Activated naive CD4-positive, alpha-beta T cell treated with anti-CD3 and anti-CD28 coated beads for 36 hours (primary cell): ENCODE measurements at regions not wholly inside any gene's neighbourhood (a gene's known extent, or its start where the extent isn't known, plus 50 kb on each side); places are given as distances from the start of the nearest gene placed in this dataset.

Source experiments
- CTCF ChIA-PET: fragments of 350-600 bp; sonication (Branson Sonifier 250); formaldehyde crosslinking; loops from one replicate; lab custom pipeline; 2021; ENCODE audit warnings: antibody characterized with exemption; lab: Charles Lee
- DNase-seq: peaks from one replicate; pipeline ENCODE4 v3.0.0-alpha.2; 2020
- H3K27ac Mint-ChIP-seq: one replicate; pipeline ENCODE4 v1.8.0; 2021; ENCODE audit warnings: mild to moderate bottlenecking, mixed read lengths
- H3K27me3 Mint-ChIP-seq: one replicate; pipeline ENCODE4 v1.8.0; 2021; ENCODE audit warnings: low read depth, mixed read lengths
- H3K36me3 Mint-ChIP-seq: one replicate; pipeline ENCODE4 v1.8.0; 2021; ENCODE audit warnings: low read depth, mixed read lengths
- H3K4me1 Mint-ChIP-seq: one replicate; pipeline ENCODE4 v1.8.0; 2021; ENCODE audit warnings: low read depth, mixed read lengths
- H3K4me3 Mint-ChIP-seq: one replicate; pipeline ENCODE4 v1.8.0; 2021; ENCODE audit warnings: mild to moderate bottlenecking, moderate library complexity, mixed read lengths
- H3K9me3 Mint-ChIP-seq: one replicate; pipeline ENCODE4 v1.8.0; 2021; ENCODE audit warnings: mixed read lengths
- intact Hi-C: fragments of 100-400 bp; cut with micrococcal nuclease; formaldehyde crosslinking; loops from one replicate; pipeline ENCODE4 v1.15.1; 2023

- intact Hi-C loops, result no loop called here
- no peak overlapping the region for H3K4me3 Mint-ChIP-seq
- H3K27me3 Mint-ChIP-seq, result no peaks in the 10 kb centered on the region
- CTCF ChIA-PET, result no interaction called here
- DNase-seq, result no peak
- H3K9me3 Mint-ChIP-seq, result no peaks in the 10 kb centered on the region
- no peak overlapping the region for H3K27ac Mint-ChIP-seq
- no peaks in the 10 kb centered on the region for H3K36me3 Mint-ChIP-seq
- no peaks in the 10 kb centered on the region for H3K4me1 Mint-ChIP-seq
Measured at GRCh38 chr5:93130624-93131490, 450.2 kb downstream of the NR2F1-AS1 start.

GRCh38 chr5:93126634-93127033 lies 454.4 kb downstream of the NR2F1-AS1 start:
- H3K27me3 Mint-ChIP-seq, result no peaks in the 10 kb centered on the region
- no peak overlapping the region for H3K4me3 Mint-ChIP-seq
- H3K4me1 Mint-ChIP-seq, result no peaks in the 10 kb centered on the region
- intact Hi-C loops, result no loop called here
- CTCF ChIA-PET, result interaction anchor here (0.6 kb wide), 1 partner anchor 10 kb away, joined by 3 read pairs; no protein-coding TSS in a partner anchor
- no peak for DNase-seq
- H3K27ac Mint-ChIP-seq, result no peak overlapping the region
- no peaks in the 10 kb centered on the region for H3K9me3 Mint-ChIP-seq
- H3K36me3 Mint-ChIP-seq, result no peaks in the 10 kb centered on the region

- Mint-ChIP-seq H3K27ac (no peak overlapping the region), H3K4me1 (no peaks in the 10 kb centered on the region), H3K9me3 (no peaks in the 10 kb centered on the region), H3K27me3 (no peaks in the 10 kb centered on the region), H3K36me3 (no peaks in the 10 kb centered on the region), H3K4me3 (no peak overlapping the region)
- DNase-seq, result no peak
- CTCF ChIA-PET, result no interaction called here
- intact Hi-C loops, result no loop called here
Measured at GRCh38 chr5:93123127-93123526, 457.9 kb downstream of the NR2F1-AS1 start.

GRCh38 chr5:93122446-93122845 lies 458.6 kb downstream of the NR2F1-AS1 start:
- no peaks in the 10 kb centered on the region for H3K36me3 Mint-ChIP-seq
- H3K9me3 Mint-ChIP-seq, result no peaks in the 10 kb centered on the region
- DNase-seq, result no peak
- CTCF ChIA-PET, result no interaction called here
- no peaks in the 10 kb centered on the region for H3K27me3 Mint-ChIP-seq
- H3K4me3 Mint-ChIP-seq, result no peak overlapping the region
- H3K4me1 Mint-ChIP-seq, result no peaks in the 10 kb centered on the region
- H3K27ac Mint-ChIP-seq, result no peak overlapping the region
- intact Hi-C loops, result no loop called here

GRCh38 chr5:93120771-93121170 lies 460.2 kb downstream of the NR2F1-AS1 start:
- Mint-ChIP-seq H3K36me3 (no peaks in the 10 kb centered on the region), H3K9me3 (no peaks in the 10 kb centered on the region), H3K27ac (no peak overlapping the region), H3K4me3 (no peak overlapping the region), H3K4me1 (no peaks in the 10 kb centered on the region), H3K27me3 (no peaks in the 10 kb centered on the region)
- no peak for DNase-seq
- intact Hi-C loops, result no loop called here
- CTCF ChIA-PET, result no interaction called here

- Mint-ChIP-seq H3K27me3 (no peaks in the 10 kb centered on the region), H3K36me3 (no peaks in the 10 kb centered on the region), H3K9me3 (no peaks in the 10 kb centered on the region), H3K4me1 (no peaks in the 10 kb centered on the region), H3K4me3 (no peak overlapping the region), H3K27ac (no peak overlapping the region)
- intact Hi-C loops, result no loop called here
- no peak for DNase-seq
- CTCF ChIA-PET, result no interaction called here
Measured at GRCh38 chr5:93120051-93120450, 461.0 kb downstream of the NR2F1-AS1 start.

- H3K27ac Mint-ChIP-seq, result no peak overlapping the region
- CTCF ChIA-PET, result no interaction called here
Measured at GRCh38 chr5:93117751-93118531, 463.1 kb downstream of the NR2F1-AS1 start.

GRCh38 chr5:93107805-93108520 lies 473.1 kb downstream of the NR2F1-AS1 start:
- Mint-ChIP-seq H3K4me3 (no peak overlapping the region), H3K27me3 (no peaks in the 10 kb centered on the region), H3K36me3 (no peaks in the 10 kb centered on the region), H3K9me3 (no peaks in the 10 kb centered on the region), H3K4me1 (no peaks in the 10 kb centered on the region), H3K27ac (no peak overlapping the region)
- intact Hi-C loops, result no loop called here
- no peak for DNase-seq
- CTCF ChIA-PET, result no interaction called here

More at GRCh38 chr5:93117751-93118531, 463.1 kb downstream of the NR2F1-AS1 start:
- DNase-seq, result no peak
- no peak overlapping the region for H3K4me3 Mint-ChIP-seq
- H3K36me3 Mint-ChIP-seq, result no peaks in the 10 kb centered on the region
- intact Hi-C loops, result no loop called here
- H3K9me3 Mint-ChIP-seq, result no peaks in the 10 kb centered on the region
- H3K4me1 Mint-ChIP-seq, result no peaks in the 10 kb centered on the region
- no peaks in the 10 kb centered on the region for H3K27me3 Mint-ChIP-seq

GRCh38 chr5:93107141-93107540 lies 473.9 kb downstream of the NR2F1-AS1 start:
- Mint-ChIP-seq H3K27ac (no peak overlapping the region), H3K4me3 (no peak overlapping the region), H3K4me1 (no peaks in the 10 kb centered on the region), H3K9me3 (no peaks in the 10 kb centered on the region), H3K36me3 (no peaks in the 10 kb centered on the region), H3K27me3 (no peaks in the 10 kb centered on the region)
- no peak for DNase-seq
- CTCF ChIA-PET, result no interaction called here
- intact Hi-C loops, result no loop called here

- H3K36me3 Mint-ChIP-seq, result no peaks in the 10 kb centered on the region
Measured at GRCh38 chr5:93101661-93102060, 479.4 kb downstream of the NR2F1-AS1 start.

GRCh38 chr5:93100976-93101375 lies 480.0 kb downstream of the NR2F1-AS1 start:
- H3K27me3 Mint-ChIP-seq, result no peaks in the 10 kb centered on the region
- no peaks in the 10 kb centered on the region for H3K36me3 Mint-ChIP-seq
- CTCF ChIA-PET, result no interaction called here
- DNase-seq, result no peak
- no peaks in the 10 kb centered on the region for H3K4me1 Mint-ChIP-seq
- H3K4me3 Mint-ChIP-seq, result no peak overlapping the region
- intact Hi-C loops, result no loop called here
- no peaks in the 10 kb centered on the region for H3K9me3 Mint-ChIP-seq
- H3K27ac Mint-ChIP-seq, result no peak overlapping the region

More at GRCh38 chr5:93101661-93102060, 479.4 kb downstream of the NR2F1-AS1 start:
- intact Hi-C loops, result no loop called here
- CTCF ChIA-PET, result no interaction called here
- DNase-seq, result no peak
- Mint-ChIP-seq H3K4me3 (no peak overlapping the region), H3K9me3 (no peaks in the 10 kb centered on the region), H3K27ac (no peak overlapping the region), H3K4me1 (no peaks in the 10 kb centered on the region), H3K27me3 (no peaks in the 10 kb centered on the region)

GRCh38 chr5:93100428-93100827 lies 480.6 kb downstream of the NR2F1-AS1 start:
- Mint-ChIP-seq H3K36me3 (no peaks in the 10 kb centered on the region), H3K9me3 (no peaks in the 10 kb centered on the region), H3K4me1 (no peaks in the 10 kb centered on the region), H3K4me3 (no peak overlapping the region), H3K27ac (no peak overlapping the region), H3K27me3 (no peaks in the 10 kb centered on the region)
- CTCF ChIA-PET, result no interaction called here
- intact Hi-C loops, result no loop called here
- no peak for DNase-seq
